ENCODE measurements at regions not wholly inside any gene's neighbourhood (a gene's known extent, or its start where the extent isn't known, plus 50 kb on each side); places are given as distances from the start of the nearest gene placed in this dataset.
A peak's percentile ranks its signal among the peaks of the same experiment; 100 is the strongest.

DNA sequence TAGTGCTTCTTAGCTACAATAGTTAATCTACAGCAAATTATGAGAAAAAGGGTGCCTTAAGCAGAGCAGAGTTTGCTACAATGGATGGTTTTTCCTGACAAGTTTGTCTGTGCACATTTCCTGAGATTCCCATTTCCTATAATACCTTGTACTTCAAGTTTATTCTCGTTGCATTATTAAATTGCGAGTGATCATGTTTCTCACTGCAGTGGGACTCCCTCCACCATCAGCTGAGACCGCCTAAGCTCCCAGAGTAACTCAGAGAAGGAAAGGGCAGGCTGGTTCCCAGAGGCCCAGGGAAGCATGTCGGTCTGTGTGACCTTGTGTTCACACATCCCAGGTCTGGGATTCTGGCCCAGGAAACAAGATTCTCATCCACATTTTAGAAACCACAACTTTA lies 162.1 kb downstream of the ARL4C start:
- no peak for DNase-seq

DNA sequence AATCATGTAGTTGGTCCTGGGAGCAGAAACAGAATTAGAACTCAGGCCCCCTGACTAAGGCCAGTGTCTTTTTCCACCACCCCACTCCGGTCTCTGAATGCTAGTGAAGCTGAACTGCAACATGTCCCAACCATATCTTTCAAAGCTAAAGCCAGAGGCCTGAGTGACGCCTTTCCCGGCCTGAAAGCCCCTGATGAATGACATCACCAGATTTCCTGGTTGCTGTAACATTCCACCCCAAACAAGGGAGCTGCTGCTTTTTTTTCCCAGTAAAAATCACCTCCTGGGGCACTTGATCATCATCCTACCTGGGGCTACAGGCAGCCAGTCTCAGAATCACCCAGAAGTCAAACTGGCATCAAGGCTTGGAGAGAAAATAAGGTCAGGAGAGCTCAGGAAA lies 162.7 kb downstream of the ARL4C start:
- DNase-seq: no peak

DNA sequence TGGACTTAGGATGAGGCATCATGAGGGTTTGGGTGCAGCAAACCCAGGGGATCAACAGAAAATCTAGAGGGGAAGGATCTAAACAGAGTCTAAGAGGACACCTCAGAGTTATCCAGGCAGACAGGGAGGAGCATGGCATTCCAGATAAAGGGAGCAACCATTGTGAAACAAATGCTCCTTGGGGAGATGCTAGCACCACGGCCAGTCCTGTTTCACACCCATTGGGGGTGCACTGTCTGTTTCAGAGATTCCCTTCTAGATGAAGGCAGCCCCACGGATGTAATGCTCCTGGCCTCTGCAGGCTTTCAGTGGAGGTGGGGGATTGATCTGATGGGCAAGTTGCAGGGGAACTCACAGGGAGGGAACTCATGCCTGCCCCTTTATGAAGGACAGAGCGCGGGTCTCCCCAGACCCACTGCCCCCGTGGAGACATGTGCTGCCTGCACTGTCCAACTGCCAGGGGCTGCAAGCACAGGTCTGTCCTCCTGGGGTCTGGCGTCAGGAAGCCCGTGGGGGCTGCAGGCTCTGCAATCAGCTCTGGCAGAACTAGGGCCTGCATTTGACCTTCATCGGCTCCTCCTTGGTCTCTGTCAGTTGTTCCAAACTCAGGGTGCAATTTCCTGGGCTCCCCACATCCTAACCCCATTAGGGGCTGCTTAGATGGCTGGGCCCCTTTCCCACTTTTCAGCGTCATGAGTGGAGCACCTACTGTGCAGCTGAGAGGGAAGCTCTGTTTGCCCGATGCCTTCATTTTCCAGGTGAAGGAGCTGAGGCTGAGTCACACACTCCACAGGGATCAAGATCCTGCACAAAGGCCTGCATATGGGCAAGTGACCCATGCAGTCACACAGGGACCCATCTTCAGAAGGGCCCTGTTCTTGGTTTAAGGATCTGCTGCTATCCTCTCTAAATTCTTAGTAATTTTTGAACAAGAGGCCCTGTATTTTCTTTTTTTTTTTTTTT lies 163.4 kb downstream of the ARL4C start:
- no peak for DNase-seq

DNA sequence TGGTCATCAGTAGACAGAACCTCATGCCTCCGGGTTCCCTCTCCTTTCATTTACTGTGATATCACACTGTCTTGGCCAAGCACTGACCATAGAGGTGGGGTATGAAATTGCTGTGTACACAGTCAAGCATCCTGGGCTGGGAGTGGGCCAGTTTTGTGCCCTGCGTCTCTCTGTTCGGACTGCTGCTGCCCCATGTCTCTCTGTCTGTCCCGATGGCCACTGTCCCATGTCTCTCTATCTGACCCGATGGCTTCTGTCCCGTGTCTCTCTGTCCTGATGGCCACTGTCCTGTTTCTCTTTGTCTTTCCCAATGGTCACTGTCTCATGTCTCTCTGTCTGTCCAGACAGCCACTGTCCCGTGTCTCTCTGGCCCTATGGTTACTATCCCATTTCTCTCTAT lies 164.9 kb downstream of the ARL4C start:
- no peak for DNase-seq

DNA sequence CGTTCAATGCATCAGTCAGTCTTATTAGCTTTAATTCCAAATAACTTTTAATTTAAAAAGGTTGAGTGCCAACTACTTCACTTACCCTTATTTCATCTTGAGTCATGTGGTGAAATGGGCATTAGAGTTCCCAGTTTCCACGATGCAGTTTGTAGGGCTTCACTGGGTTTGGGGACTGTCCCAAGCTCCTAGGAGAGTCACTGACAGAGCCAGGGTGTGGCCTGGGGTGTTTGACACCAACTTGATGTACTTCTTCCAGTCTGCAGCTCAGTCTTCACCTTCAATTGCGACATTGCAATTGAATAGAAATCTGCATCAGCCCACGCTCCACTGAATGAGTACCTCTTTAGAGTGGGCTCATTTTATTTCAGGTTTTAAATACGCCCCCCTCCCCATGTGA lies 165.3 kb downstream of the ARL4C start:
- no peak for DNase-seq

DNA sequence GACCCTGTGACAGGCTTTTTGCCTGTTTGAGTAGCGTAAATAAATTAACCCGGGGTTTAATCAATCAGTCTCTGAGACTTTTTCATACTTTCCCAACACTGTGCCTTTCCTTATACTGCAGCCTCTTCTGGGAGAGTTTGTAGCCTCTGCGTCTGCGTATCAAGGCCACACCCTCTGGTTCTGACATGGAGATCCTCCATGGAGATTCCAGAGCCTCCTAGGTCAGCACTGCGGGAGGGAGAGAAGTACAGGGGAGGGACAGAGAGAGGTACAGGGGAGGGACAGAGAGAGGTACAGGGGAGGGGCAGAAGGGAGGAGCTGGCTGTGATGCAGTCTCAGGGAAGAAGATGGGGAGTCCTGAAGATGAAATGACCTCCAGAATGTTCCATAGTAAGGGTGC lies 166.0 kb downstream of the ARL4C start:
- DNase-seq: no peak

DNA sequence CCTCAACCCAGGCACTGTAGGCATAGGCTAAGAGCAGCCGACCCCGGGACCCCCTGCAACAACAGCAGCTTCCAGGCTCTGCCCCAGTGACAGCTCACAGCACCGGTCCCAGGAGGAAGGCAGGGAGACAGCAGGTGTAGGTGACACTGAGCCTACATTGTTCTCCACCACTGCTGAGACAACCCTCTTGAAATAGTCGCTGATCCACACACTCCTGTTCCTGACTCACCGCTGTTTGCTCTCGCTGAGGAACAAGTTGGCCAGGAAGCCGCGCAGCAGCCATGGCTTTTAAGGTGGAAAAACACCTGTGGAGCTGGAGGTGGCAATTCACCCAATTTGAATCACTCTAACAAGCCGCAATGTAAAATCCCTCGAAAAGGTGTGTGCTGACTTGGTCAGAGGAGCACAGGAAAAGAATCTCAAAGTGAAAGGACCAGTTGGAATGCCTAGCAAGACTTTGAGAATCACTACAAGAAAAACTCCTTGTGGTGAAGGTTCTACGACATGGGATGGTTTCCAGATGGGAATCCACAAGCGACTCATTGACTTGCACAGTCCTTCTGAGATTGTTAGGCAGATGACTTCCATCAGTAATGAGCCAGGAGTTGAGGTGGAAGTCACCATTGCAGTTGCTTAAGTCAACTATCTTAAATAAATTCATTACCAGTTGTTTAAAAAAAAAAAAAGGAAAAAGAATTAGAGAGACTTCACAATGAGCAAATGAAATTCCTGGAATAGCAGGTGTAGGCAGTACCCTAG lies 167.5 kb downstream of the ARL4C start:
- peak; percentile 77 for DNase-seq

DNA sequence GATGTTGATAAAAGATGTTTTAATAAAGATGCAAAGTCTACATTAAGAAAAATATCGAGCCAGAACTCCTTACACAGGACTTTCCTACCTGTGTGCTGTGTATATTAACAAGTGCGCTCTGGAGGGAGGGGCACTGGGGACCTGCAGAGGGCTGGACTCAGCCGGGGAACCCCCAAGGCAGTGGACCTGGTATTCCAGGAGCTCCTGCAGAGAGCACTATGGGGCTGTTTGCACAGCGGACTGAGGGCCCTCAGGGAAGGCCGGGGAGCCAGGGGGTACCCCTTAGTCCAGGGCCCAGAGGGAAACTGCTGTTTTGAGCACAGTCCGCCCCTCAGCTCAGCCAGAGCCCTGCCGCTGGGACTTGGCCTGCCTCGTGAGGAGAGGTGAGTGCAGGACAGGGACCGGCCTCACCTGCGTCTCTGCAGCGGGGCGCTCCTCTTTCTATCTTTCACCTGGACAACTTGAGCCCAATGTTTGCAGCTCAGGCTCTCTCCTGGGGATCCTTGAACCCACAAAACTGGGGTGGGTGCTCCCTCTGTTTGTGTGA lies 168.4 kb downstream of the ARL4C start:
- DNase-seq: no peak

DNA sequence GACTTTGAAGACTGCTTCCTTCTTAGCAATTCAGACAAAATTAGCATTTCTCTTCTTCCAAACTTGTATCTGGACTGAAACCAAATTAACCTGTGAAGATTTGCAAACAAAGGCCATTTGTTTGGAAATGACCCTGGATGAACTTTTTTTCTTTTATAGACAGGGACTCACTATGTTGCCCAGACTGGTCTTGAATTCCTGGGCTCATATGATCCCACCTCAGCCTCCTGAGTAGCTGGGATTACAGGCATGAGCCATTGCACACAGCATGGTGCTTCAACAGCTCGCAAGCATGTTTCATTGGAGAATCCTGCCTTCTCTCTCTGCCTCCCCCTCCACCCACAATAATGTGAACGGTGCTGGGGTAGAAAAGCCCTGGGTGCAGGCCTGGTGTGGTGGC lies 170.2 kb downstream of the ARL4C start:
- no peak for DNase-seq

DNA sequence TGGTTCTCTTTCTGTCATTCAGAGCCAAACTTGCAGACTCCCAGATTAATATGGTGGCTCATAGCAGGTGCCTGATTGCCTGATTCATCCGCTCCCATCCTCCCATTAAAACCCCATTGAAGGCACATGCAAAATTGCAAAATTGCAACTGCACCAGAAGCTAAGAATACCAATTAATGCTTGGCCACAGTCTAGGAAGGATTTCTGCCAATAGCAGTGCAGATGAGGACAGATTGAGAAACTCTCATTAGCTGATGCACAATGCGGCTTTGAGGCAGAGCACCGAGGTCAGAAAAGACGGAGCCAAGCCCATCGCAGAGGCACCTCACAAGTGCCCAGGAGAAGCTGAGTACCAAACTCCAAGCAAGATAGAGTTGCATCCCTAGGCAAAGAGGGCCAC lies 172.8 kb downstream of the ARL4C start:
- DNase-seq: no peak

DNA sequence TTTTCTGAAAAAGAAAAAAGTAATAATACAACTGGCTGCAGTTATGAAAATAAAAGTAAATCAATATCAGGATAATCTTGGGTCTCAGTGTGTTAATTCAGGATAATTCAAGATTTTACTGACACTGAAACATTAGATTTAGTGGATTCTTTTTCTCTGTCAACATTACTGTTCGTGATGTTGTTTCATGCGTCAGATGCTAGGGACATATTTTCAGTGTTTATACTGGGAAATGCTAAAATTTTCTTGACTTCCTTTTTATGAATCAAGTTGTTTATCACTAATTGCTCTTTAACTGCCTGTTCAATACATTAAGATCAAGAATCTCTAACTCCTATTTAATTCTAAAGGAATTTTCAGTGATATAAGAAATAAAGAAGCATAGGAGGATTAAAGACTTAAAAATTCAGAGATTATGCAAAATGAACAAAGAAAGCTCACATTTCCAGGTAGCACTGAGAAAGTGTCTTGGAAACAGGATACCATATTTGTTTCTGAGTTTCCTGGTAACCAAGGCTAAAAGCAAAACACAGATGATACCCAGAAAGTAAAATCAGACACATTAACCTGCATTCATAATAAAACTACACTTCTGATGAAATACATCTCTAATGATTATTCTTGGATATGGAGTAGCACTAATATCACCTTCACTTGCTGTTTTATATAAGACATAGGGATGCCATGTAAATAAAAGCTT lies 174.0 kb downstream of the ARL4C start:
- DNase-seq: no peak

DNA sequence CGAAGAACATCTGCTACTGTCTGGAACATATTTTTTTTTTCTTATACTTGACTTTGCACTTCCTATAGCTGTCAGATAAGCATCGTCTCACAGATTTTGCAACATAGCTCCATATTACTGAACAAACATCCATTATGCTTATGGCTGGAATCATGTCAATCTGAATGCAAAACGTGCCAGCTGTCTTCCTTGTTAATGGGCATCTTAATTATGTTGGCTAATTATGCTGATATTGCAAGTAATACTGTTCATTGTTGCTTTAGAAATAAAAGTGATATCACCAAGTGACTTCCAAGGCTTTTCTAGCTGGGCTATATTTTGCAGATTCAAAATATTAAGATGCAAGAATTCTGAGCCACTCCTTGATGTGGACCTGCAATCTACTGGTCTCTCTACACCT lies 176.8 kb downstream of the ARL4C start:
- no peak for DNase-seq

DNA sequence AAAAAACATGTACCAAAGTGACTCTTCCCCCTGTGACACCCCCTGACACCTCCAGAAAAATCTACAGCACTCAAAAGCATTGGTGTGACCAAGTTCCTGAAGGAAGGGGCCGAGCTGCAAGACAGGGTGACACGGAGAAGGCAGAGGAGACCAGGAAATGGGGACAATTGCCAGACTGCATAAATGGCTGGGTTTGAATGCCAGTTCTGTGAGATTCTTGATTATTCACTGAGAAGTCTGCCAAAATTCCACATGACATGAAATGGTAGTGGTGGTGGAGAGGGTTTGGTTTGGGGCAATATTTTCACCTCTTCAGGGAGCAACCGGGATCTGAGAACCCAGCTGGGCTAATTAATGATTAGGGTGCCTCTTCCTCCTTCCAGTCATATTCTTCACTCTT lies 178.5 kb downstream of the ARL4C start:
- no peak for DNase-seq

DNA sequence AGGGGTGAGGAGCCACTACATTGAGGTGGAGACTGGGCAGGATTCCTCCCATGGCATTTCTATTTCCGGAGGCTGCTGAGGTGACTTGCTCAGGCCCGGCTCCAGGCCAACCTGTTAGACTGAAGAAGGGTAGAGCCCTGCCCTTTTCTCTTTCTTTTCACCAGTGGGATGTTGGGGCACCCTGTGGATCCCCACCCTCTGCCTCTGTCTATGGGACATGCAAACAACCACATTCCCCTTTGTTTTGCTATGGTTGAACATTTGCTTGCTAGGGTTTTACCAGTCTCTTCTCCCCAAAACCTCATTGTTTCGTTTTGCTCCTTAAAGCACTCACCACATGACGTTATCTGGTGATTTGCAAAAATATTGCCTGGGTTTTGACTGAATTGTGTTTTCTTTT lies 183.3 kb downstream of the ARL4C start:
- no peak for DNase-seq

DNA sequence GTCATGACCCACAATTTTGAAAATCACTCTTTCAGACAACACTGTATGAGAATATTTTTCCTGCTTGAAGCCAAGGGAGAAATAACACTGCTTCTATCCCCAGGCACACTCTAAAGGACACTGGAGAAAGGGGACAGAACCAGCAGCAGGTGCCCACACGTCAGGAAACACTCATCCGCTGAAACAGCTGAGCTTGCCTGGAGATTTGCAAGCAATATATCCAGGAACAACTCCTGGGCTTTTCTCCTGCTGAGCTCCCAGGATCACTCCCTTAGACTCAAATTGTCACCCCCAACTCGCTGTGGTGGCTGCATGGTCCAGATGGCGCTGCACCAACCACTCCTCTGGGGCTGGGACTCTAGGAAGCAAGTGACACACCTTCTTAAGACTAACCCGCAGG lies 186.7 kb downstream of the ARL4C start:
- no peak for DNase-seq

DNA sequence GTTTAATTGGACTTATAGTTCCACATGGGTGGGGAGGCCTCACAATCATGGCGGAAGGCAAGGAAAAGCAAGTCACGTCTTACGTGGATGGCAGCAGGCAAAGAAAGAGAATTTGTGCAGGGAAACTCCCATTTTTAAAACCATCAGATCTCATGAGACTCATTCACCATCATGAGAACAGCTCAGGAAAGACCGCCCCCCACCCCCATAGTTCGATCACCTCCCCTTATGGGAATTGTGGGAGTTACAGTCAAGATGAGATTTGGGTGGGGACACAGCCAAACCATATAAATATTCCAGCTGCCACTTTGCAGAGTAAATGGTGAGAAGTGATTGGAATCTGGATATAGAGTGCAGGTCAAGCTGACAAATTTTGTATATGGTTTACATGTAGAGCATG lies 187.4 kb downstream of the ARL4C start:
- DNase-seq: no peak

DNA sequence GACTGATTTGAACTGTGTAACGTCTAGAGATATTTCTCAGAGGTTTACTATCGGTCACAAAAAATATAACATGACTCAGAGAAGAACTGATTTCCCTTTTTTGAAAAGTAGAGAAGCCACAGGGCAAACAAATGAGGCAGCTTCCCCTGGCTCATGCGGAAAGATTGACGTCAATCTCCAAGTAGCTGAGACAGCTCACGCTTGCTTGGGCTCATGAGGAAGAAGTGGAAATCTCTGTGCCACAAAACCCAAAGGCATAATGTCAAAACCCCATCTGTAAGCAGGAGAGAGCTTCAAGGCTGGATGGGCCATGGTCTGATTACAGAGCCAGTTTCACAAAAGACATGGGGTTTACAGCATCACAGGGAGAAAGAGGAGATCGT lies 188.1 kb downstream of the ARL4C start:
- DNase-seq: no peak

DNA sequence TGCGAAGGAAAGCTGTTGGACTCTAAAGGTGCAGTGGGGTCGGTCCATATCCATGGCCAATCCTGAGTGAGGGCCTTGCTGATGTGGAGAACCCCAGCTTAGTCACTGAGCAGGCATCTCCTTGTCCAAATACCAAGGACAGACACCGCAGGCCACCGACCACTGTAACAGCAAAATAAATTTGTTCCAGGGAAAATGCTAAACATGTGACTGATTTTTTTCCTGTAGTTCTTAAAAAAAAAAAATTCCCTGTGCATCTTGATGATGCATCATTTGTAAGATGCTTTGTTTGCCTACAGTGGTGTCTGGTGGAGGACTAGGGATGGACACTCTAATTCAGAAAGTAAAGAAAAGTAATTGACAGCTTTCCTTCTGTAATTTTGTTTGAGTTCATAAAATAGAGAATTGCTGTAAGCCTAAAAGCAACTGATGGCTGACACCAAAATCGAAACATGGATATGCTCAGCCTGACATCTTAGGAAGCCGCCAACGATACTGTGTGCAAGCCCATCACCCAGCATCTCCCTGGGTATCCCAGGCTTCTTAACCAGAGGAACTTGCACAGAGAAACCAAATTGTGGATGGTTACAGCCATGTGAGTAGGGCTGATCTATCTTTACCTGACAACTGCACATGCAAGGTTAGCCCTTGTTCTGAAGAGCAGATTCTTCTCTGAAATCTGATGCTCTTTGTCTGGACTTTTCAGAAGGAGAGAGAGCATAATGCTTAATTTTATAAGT lies 188.6 kb downstream of the ARL4C start:
- no peak for DNase-seq

DNA sequence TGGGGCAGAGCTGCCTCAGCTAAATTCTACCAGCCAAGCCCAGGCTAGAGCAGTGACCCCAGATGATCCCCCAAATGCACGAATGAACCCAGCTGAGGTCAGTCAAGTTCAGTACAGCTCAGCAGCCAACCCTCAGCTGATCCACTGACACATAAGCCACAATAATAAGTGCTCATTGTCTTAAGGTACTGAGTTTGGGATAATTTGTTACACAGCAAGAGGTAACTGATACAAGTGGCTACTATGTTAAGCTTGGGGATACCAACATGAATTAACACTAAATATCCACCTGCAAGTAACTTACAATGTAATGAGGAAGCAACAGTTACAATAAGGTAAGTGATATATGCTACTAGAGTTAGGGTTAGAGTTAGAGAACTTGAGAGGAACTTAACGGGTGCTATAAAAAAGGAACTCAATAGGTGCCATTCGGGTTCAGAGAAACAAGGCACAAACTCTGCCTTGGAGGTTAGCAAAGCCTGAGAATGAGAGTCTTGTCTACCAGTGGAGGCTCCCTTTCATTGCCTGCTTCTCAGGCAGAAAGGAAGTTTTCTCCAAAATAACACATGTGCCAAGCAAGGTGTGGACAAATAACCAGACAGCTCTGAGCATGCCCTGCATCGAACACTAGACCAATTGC lies 189.4 kb downstream of the ARL4C start:
- no peak for DNase-seq

DNA sequence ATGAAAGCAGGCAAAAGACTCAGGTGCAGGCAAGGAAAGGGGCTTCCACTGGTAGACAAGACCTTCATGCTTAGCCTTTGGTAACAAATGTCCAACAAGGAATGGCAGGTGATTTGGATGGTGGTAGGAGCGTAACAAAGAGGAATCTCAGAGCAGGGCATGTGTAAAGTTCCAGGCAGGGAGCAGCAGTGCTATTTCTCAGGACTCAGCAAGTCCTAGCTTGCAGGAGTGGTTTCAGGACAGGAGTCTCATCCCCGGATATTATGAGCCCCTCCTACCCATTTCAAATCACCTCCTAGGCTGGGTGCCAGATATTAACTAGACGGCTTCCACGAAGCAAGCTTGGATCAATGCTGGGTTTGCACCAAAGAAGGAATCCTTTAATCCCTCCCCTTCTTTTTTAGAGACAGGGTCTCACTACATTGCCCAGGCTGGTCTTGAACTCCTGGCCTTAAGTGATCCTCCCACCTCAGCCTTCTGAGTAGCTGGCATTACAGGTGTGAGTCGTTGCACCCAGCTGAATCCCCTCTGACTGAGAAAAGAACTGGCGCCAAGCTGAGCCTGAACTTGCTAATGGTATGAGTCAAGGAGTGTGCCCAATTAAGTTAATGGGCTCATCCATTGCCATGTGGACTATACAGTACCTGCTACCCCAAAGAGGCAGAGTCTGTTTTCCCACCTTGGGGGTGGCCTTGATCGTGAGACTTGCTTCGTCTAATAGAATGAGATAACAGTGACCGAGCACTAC lies 190.3 kb downstream of the ARL4C start:
- no peak for DNase-seq

DNA sequence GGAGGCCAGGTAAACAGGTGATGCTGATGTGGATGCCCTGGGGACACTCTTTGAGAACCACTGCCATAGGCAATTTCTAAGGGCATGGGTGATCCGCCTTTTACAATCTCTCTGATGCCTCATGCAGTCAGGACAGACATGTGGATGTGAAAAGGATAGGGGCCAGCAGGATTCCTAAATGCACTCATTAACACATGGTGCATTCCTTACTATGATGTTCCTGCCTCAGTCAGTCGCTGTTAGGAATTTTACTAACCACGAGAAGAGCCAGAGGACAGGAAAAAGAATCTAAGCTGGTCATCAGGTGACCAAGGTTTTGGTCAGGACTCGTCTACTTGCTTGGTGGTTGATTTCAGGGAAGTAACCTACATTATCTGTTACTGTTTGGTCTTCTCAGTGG lies 191.0 kb downstream of the ARL4C start:
- no peak for DNase-seq
